ENCODE measurements at regions not wholly inside any gene's neighbourhood (a gene's known extent, or its start where the extent isn't known, plus 50 kb on each side); places are given as distances from the start of the nearest gene placed in this dataset.
"Not testable (repeated sequence)": the region's sequence is repeated elsewhere in the genome, so short reads cannot be mapped to it uniquely, and the experiment has no call there.

GRCh38 chr1:30363031-30363430 lies 360.4 kb downstream of the MATN1 start:
- DNase-seq (ENCODE audit: low read depth): no peak
- no peak overlapping the region for H3K4me3 ChIP-seq (ENCODE audit: low read length)
- TF ChIP-seq CTCF (IDR thresholded peaks at IDR 0.05; ENCODE audit: insufficient read depth, low read depth, low read length, missing control alignments): no peak

- H3K4me3 ChIP-seq (ENCODE audit: low read length): no peak overlapping the region
- DNase-seq (ENCODE audit: low read depth): no peak
- no peak for TF ChIP-seq CTCF (IDR thresholded peaks at IDR 0.05; ENCODE audit: insufficient read depth, low read depth, low read length, missing control alignments)
These were observed 360.8 kb downstream of the MATN1 start for GRCh38 chr1:30362603-30362990.

- DNase-seq (ENCODE audit: low read depth); H3K4me3 ChIP-seq (ENCODE audit: low read length): not testable (repeated sequence)
These were observed 361.3 kb downstream of the MATN1 start for GRCh38 chr1:30361890-30362602.

- TF ChIP-seq CTCF (IDR thresholded peaks at IDR 0.05; ENCODE audit: insufficient read depth, low read depth, low read length, missing control alignments): no peak
- no peak overlapping the region for H3K4me3 ChIP-seq (ENCODE audit: low read length)
- DNase-seq (ENCODE audit: low read depth): no peak
These were observed 362.6 kb downstream of the MATN1 start for GRCh38 chr1:30360753-30361152.

- DNase-seq (ENCODE audit: low read depth): no peak
- H3K4me3 ChIP-seq (ENCODE audit: low read length): no peak overlapping the region
- no peak for TF ChIP-seq CTCF (IDR thresholded peaks at IDR 0.05; ENCODE audit: insufficient read depth, low read depth, low read length, missing control alignments)
These were observed 363.1 kb downstream of the MATN1 start for GRCh38 chr1:30360281-30360680.

DNA sequence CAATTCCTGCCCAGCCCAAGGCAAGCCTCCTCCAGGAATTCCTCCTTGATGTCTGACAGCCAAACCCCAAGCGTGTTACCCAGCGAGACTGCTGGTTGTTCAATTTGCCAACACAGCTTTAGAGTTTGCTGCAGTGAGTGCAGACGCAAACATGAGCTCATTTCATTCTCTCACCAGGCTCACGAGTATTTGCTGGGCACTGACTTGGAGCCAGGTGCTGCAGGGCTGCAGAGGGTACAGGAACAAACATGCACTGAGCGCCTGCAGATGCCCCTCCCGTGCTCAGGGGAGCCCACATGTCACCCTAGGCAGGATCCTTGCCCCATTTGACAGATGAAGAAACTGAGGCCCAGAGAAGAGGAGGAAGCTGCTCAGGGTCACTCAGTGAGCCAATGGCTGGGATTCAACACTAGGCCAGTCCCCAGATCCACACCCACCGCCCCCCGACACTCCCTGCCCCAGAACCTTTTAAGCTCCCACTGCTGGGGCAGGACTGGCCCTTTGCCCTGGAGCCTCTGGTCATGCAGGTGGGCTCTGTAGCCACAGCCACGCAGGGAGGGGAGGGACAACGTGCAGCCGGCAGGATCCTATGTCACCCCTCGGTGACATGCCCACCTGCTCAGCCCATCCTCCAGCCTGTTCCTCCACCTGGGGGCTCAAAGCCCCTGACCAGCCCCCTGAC lies 363.7 kb downstream of the MATN1 start:
- no peak for DNase-seq (ENCODE audit: low read depth)
- TF ChIP-seq CTCF (IDR thresholded peaks at IDR 0.05; ENCODE audit: insufficient read depth, low read depth, low read length, missing control alignments): no peak
- H3K4me3 ChIP-seq (ENCODE audit: low read length): no peak overlapping the region

GRCh38 chr1:30358500-30358899 lies 364.9 kb downstream of the MATN1 start:
- DNase-seq (ENCODE audit: low read depth): no peak
- no peak overlapping the region for H3K4me3 ChIP-seq (ENCODE audit: low read length)
- no peak for TF ChIP-seq CTCF (IDR thresholded peaks at IDR 0.05; ENCODE audit: insufficient read depth, low read depth, low read length, missing control alignments)

Measured in epithelial cell of esophagus (primary cell).